GM12892 (cell line): ENCODE measurements at regions not wholly inside any gene's neighbourhood (a gene's known extent, or its start where the extent isn't known, plus 50 kb on each side); places are given as distances from the start of the nearest gene placed in this dataset.

Experiments
- POLR2A ChIP-seq: IDR thresholded peaks from 2 replicates; pipeline ENCODE4 v1.6.1; 2011; ENCODE audit warnings: low read depth, low read length, control low read depth
- POLR2AphosphoS5 ChIP-seq: IDR thresholded peaks from 2 replicates; pipeline ENCODE4 v1.6.1; 2011; ENCODE audit warnings: low read depth, low read length, control low read depth
- TAF1 ChIP-seq: IDR thresholded peaks from 2 replicates; pipeline ENCODE4 v1.6.1; 2011; ENCODE audit warnings: low read depth, mild to moderate bottlenecking, control low read depth, low read length, borderline replicate concordance

- TF ChIP-seq POLR2A (no peak), POLR2AphosphoS5 (no peak), TAF1 (no peak)
Measured at GRCh38 chr14:98701377-98701776, 570.6 kb downstream of the BCL11B start.
